ENCODE measurements at regions not wholly inside any gene's neighbourhood (a gene's known extent, or its start where the extent isn't known, plus 50 kb on each side); places are given as distances from the start of the nearest gene placed in this dataset.

GRCh38 chr13:90233933-90234672, 1113.4 kb upstream of the MIR17HG start:
- Histone ChIP-seq H3K27ac (no peak overlapping the region), H3K27me3 (no peaks in the 10 kb centered on the region), H3K9me3 (no peaks in the 10 kb centered on the region), H3K4me1 (no peaks in the 10 kb centered on the region), H3K36me3 (no peaks in the 10 kb centered on the region), H3K4me3 (no peak overlapping the region)
- intact Hi-C loops (cut with DNase I; ENCODE audit: low total_unique reads) = no loop called here
- DNase-seq (ENCODE audit: low spot score in 2 of 2) = no peak
- no peak for TF ChIP-seq CTCF (IDR thresholded peaks at IDR 0.05)
- TF ChIP-seq POLR2A (IDR thresholded peaks at IDR 0.05) = no peak
- TF ChIP-seq POLR2AphosphoS5 (IDR thresholded peaks at IDR 0.05) = no peak

GRCh38 chr13:90237852-90238251, 1109.6 kb upstream of the MIR17HG start:
- Histone ChIP-seq H3K36me3 (no peaks in the 10 kb centered on the region), H3K27me3 (no peaks in the 10 kb centered on the region), H3K4me3 (no peak overlapping the region), H3K27ac (no peak overlapping the region), H3K9me3 (no peaks in the 10 kb centered on the region), H3K4me1 (no peaks in the 10 kb centered on the region)
- DNase-seq (ENCODE audit: low spot score in 2 of 2) = no peak
- no peak for TF ChIP-seq POLR2AphosphoS5 (IDR thresholded peaks at IDR 0.05)
- TF ChIP-seq CTCF (IDR thresholded peaks at IDR 0.05) = no peak
- no peak for TF ChIP-seq POLR2A (IDR thresholded peaks at IDR 0.05)
- intact Hi-C loops (cut with DNase I; ENCODE audit: low total_unique reads) = no loop called here

GRCh38 chr13:90238413-90238812, 1109.1 kb upstream of the MIR17HG start:
- Histone ChIP-seq H3K36me3 (no peaks in the 10 kb centered on the region), H3K27me3 (no peaks in the 10 kb centered on the region), H3K4me3 (no peak overlapping the region), H3K27ac (no peak overlapping the region), H3K4me1 (no peaks in the 10 kb centered on the region), H3K9me3 (no peaks in the 10 kb centered on the region)
- intact Hi-C loops (cut with DNase I; ENCODE audit: low total_unique reads) = no loop called here
- TF ChIP-seq POLR2A (IDR thresholded peaks at IDR 0.05) = no peak
- no peak for TF ChIP-seq CTCF (IDR thresholded peaks at IDR 0.05)
- TF ChIP-seq POLR2AphosphoS5 (IDR thresholded peaks at IDR 0.05) = no peak
- no peak for DNase-seq (ENCODE audit: low spot score in 2 of 2)

GRCh38 chr13:90239130-90239529, 1108.4 kb upstream of the MIR17HG start:
- H3K27me3 ChIP-seq = no peaks in the 10 kb centered on the region
- DNase-seq (ENCODE audit: low spot score in 2 of 2) = no peak
- intact Hi-C loops (cut with DNase I; ENCODE audit: low total_unique reads) = no loop called here
- no peaks in the 10 kb centered on the region for H3K4me1 ChIP-seq
- H3K9me3 ChIP-seq = no peaks in the 10 kb centered on the region
- no peak overlapping the region for H3K4me3 ChIP-seq
- H3K27ac ChIP-seq = no peak overlapping the region
- TF ChIP-seq CTCF (IDR thresholded peaks at IDR 0.05) (no peak), POLR2A (IDR thresholded peaks at IDR 0.05) (no peak), POLR2AphosphoS5 (IDR thresholded peaks at IDR 0.05) (no peak)
- no peaks in the 10 kb centered on the region for H3K36me3 ChIP-seq

GRCh38 chr13:90246005-90246404, 1101.5 kb upstream of the MIR17HG start:
- H3K27me3 ChIP-seq = no peaks in the 10 kb centered on the region
- no peak for DNase-seq (ENCODE audit: low spot score in 2 of 2)
- no peak overlapping the region for H3K4me3 ChIP-seq
- no peak overlapping the region for H3K27ac ChIP-seq
- intact Hi-C loops (cut with DNase I; ENCODE audit: low total_unique reads) = no loop called here
- peaks cover 0 to under 1% of the 10 kb centered on the region in 2 donors for H3K9me3 ChIP-seq
- no peaks in the 10 kb centered on the region for H3K36me3 ChIP-seq
- TF ChIP-seq POLR2A (IDR thresholded peaks at IDR 0.05) (no peak), CTCF (IDR thresholded peaks at IDR 0.05) (no peak)
- H3K4me1 ChIP-seq = no peaks in the 10 kb centered on the region
